HL-60/S4 treated with phorbol 12-myristate 13-acetate at 8.2 ng/mL for 4 days and 3 days (cell line): ENCODE measurements at regions not wholly inside any gene's neighbourhood (a gene's known extent, or its start where the extent isn't known, plus 50 kb on each side); places are given as distances from the start of the nearest gene placed in this dataset.
"Not testable (repeated sequence)": the region's sequence is repeated elsewhere in the genome, so short reads cannot be mapped to it uniquely, and the experiment has no call there.

Experiments
- in situ Hi-C: fragments of 300-500 bp; cut with MboI; formaldehyde crosslinking; loops from 2 replicates; pipeline ENCODE4 v1.15.0; 2022; ENCODE audit warnings: low sequenced_read_pairs

DNA sequence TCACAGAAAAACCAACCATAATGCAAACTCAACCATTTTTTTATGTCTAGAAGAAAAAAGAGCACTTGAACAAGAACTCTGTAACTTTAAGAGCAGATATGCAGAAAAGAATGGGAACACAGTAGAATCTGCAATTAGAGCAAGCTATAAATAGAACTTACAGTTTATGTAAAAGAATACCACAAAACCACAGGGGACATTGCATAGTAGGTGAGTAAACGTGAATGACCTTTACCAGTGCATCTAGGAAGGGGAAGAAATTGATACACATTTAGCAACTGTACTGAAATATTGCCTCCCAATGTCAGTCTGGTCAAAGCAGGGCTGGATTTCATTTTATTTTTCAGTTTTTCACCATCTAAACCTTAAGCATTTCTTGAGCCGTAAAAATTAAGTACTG, 242.2 kb upstream of the EDNRB start:
- in situ Hi-C loops: no loop called here

DNA sequence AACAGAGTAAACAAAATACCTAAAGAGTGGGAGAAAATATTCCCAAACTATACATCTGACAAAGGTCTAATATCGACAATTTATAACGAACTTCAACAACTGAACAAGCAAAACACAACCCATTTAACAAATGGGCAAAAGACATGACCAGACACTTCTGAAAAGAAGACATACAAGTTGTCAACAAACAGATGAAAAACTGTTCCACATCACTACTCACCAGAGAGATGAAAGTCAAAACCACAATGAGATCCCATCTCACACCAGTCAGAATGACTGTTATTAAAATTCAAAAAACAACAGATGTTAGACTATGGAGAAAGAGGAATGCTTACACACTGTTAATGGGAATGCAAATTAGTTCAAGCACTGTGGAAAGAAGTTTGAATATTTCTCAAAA, 233.8 kb upstream of the EDNRB start:
- in situ Hi-C loops: no loop called here

DNA sequence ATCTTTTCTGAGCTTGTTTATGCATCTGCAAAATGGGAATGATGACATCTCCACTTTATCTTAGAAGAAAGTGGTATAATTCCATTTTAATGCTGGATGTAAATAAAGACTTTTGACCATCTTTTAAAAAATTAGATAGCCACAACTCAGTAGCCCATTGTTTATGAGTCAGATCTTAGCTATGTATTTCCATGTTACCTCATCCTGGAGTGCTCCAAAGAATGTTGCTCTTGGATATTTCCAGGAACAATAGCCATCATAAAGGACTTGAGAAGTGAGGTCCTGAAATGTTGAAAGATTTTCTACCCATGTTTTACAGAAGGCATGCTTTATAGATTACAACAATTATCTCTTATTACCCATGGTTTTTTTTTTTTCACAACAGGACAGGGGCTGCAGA, 229.3 kb upstream of the EDNRB start:
- in situ Hi-C loops: no loop called here

DNA sequence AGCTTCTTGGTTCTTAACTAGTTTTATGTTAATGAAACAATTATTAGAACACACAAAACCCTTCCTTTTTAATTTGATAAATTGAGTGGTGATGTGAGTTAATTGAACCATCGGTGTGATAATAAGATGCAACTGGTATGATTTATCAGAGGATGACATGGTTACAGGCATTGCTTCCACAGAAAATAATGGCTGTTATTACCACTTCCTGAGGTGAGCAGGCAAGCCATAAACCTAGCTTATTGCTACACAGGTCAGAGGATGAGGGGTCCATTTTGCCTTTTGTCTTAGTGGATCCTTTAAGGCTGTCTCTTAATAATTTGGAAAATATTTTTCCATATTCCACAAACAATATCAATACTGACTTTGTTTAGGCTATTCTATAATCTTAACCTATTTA, 226.6 kb upstream of the EDNRB start:
- in situ Hi-C loops: no loop called here

DNA sequence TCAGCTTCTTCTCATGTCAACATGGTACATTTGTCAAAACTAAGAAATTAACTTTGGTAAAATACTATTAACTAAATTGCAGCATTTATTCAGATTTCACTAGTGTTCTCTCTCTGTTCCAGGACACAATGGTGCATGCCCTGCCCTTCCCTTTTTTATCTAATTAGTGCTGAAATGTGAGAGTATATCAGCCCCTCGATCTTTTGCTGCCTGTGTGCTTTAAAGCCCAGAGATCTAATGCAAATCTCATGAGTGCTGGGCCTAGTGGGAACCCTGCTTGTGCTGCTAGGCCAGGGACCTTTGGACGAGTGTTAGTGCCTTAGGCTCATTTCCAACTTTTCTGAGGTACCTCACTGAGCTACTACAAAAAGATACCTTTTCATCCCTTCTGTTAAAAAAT, 221.1 kb upstream of the EDNRB start:
- in situ Hi-C loops: loop anchor here (5.0 kb wide), 1 partner anchor 838 kb away; no protein-coding TSS in a partner anchor

DNA sequence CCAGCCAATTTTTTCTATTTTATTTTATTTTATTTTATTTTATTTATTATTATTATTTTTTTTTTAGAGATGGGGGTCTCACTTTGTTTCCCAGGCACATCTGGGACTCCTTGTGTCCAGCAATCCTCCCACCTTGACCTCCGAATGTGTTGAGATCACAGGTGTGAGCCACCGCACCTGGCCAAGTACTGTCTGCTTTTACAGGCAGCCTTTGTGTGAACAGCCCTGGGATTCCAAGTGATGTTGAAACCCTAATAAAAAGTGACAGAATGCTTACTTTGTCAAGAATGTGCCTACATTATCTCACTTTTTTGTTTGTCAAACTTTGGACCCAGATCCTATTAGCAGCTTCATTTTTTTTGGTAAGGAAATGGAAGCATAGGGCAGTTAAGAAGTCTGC, 220.1 kb upstream of the EDNRB start:
- in situ Hi-C loops: no loop called here

DNA sequence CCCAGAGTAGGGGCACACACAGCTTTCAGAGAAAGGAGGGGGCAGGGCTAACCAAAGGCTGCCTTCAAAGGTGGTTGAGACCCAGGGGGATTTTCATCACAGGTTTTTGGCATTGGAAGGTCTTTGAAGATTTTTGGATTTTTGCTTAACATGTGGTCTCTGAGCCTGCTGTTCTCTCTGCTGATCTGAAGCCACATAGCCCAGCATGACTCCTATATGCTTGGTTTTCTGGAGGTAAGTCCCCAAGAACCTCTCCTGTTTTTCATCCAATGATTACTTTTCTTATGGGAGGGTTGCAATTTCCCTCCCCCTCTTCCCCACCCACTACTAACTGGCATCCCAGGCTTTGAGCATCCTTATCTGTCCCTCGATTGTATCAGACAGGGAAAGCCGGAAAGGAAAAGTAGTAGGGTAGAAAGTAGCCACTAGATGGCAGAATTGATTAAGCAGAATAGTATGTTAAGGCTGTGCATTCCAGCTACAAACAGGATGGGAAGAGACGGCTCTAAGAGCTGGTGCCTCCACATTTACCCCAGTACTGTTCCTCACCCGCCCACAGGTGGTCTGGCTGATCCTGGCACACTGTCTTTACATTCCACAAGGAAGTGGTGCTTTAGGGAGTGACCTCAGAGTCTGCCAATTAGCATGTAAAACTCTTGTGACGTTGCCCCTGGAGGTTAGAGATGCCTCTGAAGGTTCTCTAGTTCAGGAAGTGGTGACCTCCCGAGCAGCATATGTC, 218.9 kb upstream of the EDNRB start:
- in situ Hi-C loops: no loop called here

DNA sequence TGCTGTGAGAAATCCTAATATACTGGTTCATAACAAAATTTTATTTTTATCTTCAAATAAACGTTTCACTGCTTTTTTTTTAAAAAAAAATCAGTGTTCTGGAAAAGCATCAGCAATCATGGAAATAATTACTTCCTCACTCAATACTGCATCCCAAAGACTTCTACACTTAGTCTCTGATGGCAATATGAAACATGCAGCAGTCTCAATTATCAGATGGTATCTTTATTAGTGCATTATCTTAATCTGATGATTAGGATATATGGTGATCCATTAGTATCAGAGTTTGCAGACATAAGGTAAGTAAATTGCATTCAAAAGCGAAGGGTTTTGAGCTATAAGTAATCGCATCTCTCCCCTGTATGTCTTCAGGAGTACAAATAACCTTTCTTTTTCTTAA, 218.3 kb upstream of the EDNRB start:
- in situ Hi-C loops: no loop called here

DNA sequence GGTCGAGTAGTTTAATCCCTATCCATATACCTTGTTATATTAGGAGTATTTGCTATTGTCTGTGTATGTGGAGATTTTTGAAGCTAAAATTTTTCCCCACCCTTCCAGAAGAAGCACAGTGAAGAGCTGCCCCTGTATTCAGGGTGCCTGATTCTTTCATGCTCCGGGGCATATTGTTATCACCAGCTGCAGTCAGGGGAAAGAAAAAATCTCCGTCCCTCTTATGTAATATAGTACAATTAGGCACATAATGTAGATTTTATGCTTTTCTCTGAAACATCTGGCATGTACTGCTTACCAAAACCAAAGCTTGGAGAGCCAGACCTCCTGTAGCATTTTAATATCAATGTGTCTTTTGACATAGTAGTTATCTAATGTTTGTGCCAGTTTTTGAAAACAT, 214.9 kb upstream of the EDNRB start:
- in situ Hi-C loops: no loop called here

DNA sequence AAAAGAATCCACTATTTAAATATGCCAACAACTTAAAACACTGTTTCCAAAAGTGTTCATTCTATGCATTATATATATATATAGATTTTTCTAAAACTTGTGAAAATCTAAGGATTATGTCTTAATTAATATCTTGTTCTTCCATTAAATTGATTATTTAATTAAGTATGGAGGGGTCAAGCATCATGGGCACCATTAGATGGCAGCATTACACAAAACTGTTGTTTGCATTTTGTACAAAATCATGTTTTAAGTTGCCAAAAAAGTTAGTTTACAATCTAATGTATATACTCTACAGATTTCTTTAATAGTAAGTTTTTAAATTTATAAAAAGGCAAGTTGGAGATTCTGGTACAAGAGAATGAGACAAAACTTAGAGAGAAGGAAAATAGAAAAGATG, 213.2 kb upstream of the EDNRB start:
- in situ Hi-C loops: no loop called here

DNA sequence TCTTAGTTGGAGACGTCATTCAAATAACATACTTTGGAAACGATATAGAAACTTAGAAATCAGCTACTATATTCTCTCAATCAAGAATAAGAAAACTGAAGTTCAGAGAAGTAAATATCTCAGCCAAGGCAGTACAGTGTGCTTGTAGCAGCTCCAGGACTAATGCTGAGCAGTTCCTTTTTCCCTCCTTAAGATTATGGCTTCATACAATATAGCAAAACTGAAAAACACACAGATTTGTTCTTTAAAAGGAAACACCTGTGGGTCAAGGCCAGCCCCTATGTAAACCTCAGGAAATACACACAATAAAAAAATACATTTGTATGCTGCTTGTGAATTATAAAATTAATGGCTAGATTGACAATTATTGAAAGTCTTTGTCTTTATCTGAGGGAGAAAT, 212.7 kb upstream of the EDNRB start:
- in situ Hi-C loops: no loop called here

DNA sequence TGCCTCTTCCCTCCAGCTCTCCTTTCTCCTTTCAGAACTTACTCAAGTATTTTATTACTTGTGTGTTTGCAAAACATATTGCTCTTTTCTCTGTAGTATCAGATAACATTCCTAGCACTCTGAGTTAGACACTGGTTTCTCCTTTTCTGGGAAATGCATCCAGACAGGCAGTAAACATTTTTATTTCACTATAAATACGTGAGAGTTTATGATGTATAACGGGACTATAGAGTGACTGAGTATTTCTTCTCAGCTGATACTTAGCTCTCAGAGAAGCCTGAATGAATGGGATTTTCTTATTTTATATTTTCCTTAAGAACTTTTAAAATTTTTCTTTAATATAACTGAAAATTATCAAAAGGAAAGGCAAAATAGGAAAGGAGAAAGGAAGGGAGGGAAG, 211.2 kb upstream of the EDNRB start:
- in situ Hi-C loops: no loop called here

DNA sequence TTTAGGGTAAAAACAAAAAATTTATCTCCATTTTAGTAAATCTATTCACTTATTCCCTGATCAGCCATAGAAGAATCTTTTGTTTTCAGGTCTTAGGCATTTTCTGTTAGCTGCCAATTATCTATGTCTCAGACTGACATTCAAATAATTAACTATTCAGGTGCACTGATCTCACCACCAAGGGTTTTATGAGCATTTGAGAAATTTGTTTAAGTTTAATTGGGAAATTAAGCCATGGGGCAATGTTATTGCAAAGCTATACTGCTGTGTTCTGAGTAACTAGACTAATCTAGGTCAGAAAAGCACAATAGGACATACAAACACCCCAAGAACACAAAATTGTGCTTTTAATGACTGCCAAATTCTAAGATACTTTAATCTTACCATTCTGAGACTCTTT, 210.7 kb upstream of the EDNRB start:
- in situ Hi-C loops: no loop called here

DNA sequence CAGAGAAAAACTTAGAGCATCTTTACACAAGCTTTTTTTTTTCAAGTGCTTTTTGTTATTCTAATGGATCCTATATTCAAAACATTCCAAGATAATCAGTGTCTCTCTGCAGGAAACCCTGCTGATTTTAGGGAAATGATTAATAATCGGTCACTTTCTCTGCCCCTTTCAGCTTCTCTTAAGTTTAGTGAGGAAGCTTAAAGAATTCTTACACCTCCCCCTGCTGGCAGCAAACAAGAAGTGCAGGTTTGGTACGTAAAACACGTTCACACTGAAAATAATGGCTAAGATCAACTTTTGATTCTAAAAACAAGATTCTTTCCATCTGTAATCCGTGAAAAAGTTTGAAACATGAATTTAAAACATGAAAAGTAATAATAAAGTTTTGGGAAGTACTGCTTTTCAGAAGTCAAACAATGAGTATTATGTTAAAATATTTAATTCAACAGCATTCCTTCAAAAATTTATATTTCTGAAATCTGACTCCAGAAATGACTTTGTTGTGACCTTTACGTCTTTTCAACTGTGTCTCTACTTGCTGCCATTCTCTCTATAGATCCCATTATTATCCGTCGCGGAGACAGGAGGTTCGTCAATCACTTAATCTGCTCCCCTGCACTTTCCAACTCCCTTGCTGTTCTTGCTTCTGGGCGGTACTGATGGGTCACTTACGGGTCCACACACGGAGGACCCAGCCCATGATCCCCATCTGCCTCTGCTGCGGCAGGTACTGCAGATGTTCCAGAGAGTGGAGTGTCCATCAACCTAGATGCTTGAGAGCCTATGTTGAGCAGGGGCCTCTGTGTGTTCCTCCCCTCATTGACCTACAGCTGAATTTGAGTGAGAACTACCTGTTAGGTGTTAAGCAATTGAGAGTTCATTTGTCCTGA, 203.1 kb upstream of the EDNRB start:
- in situ Hi-C loops: no loop called here

DNA sequence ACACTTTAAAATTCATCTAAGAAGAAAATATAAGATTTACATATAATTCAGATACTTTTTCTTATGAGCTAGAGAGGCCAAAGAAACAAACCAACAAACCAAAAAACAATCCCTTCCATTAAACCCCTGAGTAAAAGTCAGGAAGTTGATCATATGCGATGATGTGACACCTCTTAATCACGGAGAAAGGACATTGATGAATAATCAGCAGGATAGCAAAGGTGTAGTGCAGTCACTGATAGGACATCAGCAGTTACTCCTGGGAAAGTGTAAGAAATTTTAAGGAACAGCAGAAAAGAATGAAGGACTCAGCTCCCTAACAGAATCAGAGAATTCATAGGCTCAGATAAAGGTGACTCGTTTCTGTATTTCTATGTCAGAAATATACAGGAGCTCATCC, 202.4 kb upstream of the EDNRB start:
- in situ Hi-C loops: no loop called here

DNA sequence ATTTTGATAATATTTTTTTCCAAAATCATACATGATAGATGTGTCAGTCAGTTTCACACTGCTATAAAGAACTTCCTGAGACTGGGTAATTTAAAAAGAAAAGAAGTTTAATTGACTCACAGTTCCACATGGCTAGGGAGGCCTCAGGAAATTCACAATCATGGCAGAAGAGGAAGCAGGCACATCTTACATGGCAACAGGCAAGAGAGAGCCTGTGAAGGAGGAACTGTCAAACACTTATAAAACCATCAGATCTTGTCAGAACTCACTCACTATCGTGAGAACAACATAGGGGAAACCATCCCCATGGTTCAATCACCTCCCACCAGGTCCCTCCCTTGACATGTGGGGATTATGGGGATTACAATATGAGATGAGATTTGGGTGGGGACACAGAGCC, 201.5 kb upstream of the EDNRB start:
- in situ Hi-C loops: not testable (repeated sequence)

DNA sequence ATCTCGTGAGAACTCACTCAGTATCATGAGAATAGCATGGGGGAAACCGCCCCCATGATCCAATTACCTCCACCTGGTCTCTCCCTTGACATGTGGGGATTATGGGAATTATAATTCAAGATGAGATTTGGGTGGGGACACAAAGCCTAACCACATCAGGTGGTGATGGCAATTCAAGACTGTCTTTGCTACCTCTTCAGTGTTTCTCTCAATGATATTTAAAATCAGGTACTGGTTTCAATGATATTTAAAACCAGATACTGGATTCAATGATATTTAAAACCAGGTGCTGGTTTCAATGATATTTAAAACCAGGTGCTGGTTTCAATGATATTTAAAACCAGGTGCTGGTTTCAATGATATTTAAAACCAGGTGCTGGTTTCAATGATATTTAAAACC, 198.4 kb upstream of the EDNRB start:
- in situ Hi-C loops: loop anchor here (10.0 kb wide), 1 partner anchor 322 kb away; no protein-coding TSS in a partner anchor

DNA sequence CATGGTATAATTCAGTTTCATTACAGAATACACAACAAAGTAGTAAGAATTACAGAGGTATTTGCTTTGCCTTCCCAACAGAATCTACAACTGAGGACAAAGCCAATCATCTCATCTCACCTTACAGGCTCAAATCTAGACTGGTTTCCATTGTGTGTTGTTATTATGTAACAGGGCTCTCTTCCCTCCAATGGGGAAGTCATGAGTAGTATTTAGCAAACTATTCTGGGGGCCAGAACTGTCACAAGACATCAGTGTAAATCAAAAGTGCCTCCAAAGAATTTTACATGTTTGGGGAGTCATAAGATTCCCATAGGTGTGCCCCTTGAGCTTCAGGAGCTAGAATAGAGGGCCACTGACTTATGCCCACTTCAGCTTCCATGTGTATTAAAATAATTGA, 187.0 kb upstream of the EDNRB start:
- in situ Hi-C loops: no loop called here

DNA sequence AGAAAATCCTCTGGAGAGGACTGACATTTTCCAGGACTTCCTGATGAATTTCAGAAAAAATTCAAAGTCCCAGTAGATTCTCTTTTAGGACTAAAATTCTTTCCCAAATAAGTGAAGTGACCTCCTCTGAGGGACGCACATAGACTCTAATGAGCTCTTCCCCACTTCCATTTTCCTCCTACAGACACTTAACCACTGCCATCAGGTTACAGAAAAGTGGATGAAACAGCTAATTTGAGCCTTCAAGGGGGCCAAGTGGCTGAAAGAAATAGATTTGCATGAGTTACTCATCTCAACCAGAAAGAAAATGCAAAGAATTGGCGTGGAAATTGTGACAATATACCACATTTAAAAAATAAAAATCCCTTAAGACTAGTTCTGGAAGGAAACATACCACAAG, 185.3 kb upstream of the EDNRB start:
- in situ Hi-C loops: no loop called here

DNA sequence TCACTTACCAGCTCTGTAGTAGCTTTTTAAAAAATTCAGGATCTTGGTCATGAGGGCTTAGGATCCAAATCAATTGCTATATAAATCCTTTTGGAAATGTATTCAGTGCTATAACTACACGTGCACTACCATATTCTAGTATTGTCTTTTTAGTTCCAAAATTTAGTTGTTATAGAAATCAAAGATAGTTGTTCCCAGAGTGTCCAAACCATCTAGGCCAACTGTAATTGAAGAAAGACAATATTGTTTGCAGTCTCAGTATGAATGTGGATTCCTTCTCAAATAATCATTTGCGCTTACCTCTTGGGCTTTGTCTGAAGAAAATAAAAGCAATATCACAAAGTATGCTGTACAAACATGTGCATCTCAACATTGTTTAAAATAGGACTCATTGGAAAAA, 184.1 kb upstream of the EDNRB start:
- in situ Hi-C loops: no loop called here

DNA sequence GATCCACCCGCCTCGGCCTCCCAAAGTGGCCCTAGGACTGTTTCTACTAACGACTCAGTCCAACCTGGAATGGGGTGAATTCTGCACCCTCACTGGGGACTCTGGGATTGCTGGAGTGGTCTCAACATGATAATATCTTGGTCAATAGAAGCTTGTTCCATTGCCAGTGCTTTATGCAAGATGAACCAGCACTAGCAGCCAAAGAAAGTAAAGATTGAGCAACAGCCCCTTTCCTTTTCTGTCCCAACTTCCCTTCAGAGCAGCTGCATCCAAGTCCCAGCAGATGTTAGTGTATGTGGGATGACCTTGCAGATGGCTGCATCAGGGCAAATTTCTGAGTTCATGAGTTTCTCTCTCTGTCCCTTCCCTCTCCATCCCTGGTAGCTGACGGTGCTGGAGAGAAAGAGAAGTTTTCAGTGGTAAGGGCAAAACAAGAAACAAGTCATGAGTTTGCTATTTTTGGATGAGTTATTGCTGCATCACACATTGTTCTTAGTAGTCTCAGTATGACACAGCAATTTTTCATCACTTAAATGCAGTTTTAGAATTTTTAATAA, 183.6 kb upstream of the EDNRB start:
- in situ Hi-C loops: no loop called here

DNA sequence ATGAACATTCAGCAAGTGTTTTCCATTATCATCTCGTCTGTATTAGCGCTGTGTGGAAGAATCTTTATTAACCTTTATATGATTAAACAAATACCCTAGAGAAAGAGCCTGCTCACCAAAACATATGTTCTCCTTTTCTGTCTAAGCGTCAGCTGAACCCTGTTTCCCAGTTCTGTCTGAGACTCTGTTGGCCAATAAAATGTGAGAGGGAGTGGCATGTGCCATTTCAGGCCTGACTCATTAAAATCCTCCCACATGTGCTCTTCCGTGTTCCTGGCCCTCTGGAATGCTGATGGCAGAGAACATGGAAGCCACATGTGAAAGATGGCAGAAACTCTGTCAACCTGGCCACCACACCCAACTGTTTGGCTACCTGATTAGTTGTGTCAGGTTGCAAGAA, 181.9 kb upstream of the EDNRB start:
- in situ Hi-C loops: no loop called here
